ENCODE measurements at regions not wholly inside any gene's neighbourhood (a gene's known extent, or its start where the extent isn't known, plus 50 kb on each side); places are given as distances from the start of the nearest gene placed in this dataset.

DNA sequence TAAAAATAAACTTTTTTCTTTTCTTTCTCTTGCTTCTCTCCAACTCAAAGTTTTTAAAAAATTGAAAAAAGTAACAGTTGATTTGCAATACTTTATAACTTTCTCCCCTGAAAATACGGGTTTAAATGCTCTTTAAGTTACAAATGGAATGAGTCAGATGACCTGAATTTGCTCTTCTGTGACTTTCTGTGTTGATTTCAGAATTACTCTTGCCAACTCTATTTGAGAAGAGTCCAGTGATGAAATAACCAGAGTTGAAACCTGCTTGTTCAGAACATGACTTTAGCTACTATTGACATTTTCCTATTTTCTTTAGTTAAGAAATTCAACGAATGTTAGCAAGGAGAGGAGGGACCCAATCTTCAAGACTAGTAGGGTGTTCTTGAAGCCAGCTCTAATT, 146.1 kb upstream of the ZSWIM2 start:
- Histone ChIP-seq H3K4me3 (no peak overlapping the region), H3K27me3 (no peaks in the 10 kb centered on the region), H3K9me3 (peaks cover 0 to 15% (median 0%) of the 10 kb centered on the region in 11 donors), H3K36me3 (no peaks in the 10 kb centered on the region), H3K4me1 (peaks cover 0 to 10% (median 0%) of the 10 kb centered on the region in 9 donors), H3K27ac (no peak overlapping the region)
- ATAC-seq (peak in 1 of 8 donors; percentile 35), DNase-seq (no peak)
- TF ChIP-seq, protein P1, sequence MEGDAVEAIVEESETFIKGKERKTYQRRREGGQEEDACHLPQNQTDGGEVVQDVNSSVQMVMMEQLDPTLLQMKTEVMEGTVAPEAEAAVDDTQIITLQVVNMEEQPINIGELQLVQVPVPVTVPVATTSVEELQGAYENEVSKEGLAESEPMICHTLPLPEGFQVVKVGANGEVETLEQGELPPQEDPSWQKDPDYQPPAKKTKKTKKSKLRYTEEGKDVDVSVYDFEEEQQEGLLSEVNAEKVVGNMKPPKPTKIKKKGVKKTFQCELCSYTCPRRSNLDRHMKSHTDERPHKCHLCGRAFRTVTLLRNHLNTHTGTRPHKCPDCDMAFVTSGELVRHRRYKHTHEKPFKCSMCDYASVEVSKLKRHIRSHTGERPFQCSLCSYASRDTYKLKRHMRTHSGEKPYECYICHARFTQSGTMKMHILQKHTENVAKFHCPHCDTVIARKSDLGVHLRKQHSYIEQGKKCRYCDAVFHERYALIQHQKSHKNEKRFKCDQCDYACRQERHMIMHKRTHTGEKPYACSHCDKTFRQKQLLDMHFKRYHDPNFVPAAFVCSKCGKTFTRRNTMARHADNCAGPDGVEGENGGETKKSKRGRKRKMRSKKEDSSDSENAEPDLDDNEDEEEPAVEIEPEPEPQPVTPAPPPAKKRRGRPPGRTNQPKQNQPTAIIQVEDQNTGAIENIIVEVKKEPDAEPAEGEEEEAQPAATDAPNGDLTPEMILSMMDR (IDR thresholded peaks at IDR 0.05): no peak
- 58 to 81% methylated on average over 2 of the region's 2 CpGs for WGBS, 2 donors
- intact Hi-C loops (cut with DNase I): no loop called here

DNA sequence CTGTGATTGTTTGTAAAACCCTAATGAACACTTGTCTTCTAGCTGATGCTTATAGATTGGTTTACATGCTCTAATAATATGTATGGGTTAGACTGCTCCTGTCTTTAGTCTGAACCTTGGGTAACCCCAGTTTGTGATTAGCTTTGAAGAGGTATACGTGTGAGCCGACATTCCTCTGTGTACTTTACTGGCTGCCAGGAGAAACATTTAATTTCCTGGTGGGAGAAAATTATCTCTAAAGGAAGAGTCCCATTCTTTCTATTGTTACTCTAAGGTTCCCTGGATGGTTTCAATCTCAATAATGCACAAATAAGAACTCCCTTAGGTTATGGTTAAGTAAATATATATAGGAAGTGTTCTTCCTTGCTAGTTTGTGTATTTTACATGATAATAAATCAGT, 143.6 kb upstream of the ZSWIM2 start:
- H3K27ac ChIP-seq: no peak overlapping the region
- DNase-seq (no peak), ATAC-seq (peak in 5 of 8 donors; percentile 24 to 59 (median 38))
- H3K4me1 ChIP-seq: peaks cover 0 to 10% (median 0%) of the 10 kb centered on the region in 9 donors
- TF ChIP-seq, protein P1 (IDR thresholded peaks at IDR 0.05): no peak
- intact Hi-C loops (cut with DNase I): loop anchor here in 2 of 10 donors (5.0 kb wide), 1 partner anchor 460 kb away; no protein-coding TSS in a partner anchor
- H3K4me3 ChIP-seq: no peak overlapping the region
- no peaks in the 10 kb centered on the region for H3K27me3 ChIP-seq
- WGBS, 2 donors: 14 to 24% methylated on average over 2 of the region's 2 CpGs
- H3K9me3 ChIP-seq: peaks cover 0 to 28% (median 0%) of the 10 kb centered on the region in 11 donors
- H3K36me3 ChIP-seq: no peaks in the 10 kb centered on the region

DNA sequence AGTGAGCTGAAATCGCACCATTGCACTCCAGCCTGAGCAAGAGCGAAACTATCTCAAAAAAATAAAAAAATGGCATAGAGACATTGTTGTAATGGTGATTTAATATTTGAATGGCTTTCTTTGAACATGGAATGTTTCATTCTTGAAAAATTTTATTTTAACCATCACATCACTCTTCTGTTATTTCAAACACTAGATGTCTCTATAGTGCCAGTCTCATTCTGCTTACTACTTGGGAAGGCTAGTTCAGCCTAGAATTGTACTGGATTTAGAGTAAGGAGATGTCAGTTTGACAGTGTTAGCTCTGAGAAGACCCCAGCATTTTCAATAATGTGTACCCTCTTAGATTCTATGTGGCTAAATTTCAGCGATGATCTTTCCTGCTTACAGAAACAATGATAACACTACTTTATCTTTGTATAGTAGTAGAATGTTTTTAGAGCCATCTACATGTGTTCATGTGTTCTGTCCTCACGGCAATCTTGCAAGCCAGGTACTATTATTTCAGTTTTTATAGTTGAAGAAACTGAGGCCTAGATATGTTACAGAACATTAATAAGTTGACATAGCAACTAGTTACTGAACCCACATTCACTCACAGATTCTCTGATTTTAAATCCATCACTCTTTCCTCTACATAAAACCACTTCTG, 142.9 kb upstream of the ZSWIM2 start:
- Histone ChIP-seq H3K9me3 (peaks cover 0 to 35% (median 0%) of the 10 kb centered on the region in 11 donors), H3K4me1 (peaks cover 0 to 10% (median 0%) of the 10 kb centered on the region in 9 donors), H3K36me3 (no peaks in the 10 kb centered on the region), H3K27me3 (no peaks in the 10 kb centered on the region), H3K27ac (no peak overlapping the region), H3K4me3 (no peak overlapping the region)
- DNase-seq (no peak), ATAC-seq (peak in 5 of 8 donors; percentile 51 to 80 (median 67))
- TF ChIP-seq, protein P1 (IDR thresholded peaks at IDR 0.05): peak in 6 of 9 donors; percentile 10 to 54 (median 26)
- intact Hi-C loops (cut with DNase I): loop anchor here in 2 of 10 donors (5.0 kb wide), 1 partner anchor 460 kb away; no protein-coding TSS in a partner anchor
- 83 to 84% methylated on average over 4 of the region's 4 CpGs for WGBS, 2 donors

DNA sequence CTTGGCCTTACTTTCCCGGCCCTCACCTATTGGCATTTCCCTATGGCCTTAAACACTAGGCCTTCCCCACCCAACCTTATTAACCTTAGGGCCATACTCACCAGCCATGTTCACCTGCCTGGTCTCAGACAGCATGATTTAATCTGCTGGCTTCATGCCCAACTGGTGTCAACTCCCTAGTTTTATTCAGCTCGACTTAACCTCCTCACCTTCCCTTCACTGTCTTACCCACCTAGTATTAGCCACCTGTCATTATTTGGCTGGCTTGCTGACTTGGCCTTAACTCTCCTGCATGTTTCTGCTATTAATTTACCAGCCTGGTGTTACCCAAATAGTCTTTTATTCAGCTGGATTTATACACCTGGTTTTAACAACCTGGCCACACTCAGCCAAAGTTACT, 136.0 kb upstream of the ZSWIM2 start:
- Histone ChIP-seq H3K4me3 (no peak overlapping the region), H3K27me3 (no peaks in the 10 kb centered on the region), H3K27ac (no peak overlapping the region), H3K9me3 (peaks cover 0 to 37% (median 0%) of the 10 kb centered on the region in 11 donors), H3K36me3 (no peaks in the 10 kb centered on the region), H3K4me1 (no peaks in the 10 kb centered on the region)
- DNase-seq: no peak
- TF ChIP-seq, protein P1 (IDR thresholded peaks at IDR 0.05): no peak
- intact Hi-C loops (cut with DNase I): no loop called here
- no peak for ATAC-seq
- 78 to 83% methylated on average over 2 of the region's 2 CpGs for WGBS, 2 donors
